Stimulated activated CD4-positive, alpha-beta T cell treated with anti-CD3 and anti-CD28 coated beads, Interleukin-15, amount 100 ng/mL, for 1 hour (primary cell): ENCODE measurements at regions not wholly inside any gene's neighbourhood (a gene's known extent, or its start where the extent isn't known, plus 50 kb on each side); places are given as distances from the start of the nearest gene placed in this dataset.

ENCODE experiments used
- DNase-seq, 2 donors: peaks; one replicate each; pipeline ENCODE4 v3.0.0-alpha.2; 2020; ENCODE audit warnings: low read depth in 1 of 2, low spot score in 1 of 2

DNA sequence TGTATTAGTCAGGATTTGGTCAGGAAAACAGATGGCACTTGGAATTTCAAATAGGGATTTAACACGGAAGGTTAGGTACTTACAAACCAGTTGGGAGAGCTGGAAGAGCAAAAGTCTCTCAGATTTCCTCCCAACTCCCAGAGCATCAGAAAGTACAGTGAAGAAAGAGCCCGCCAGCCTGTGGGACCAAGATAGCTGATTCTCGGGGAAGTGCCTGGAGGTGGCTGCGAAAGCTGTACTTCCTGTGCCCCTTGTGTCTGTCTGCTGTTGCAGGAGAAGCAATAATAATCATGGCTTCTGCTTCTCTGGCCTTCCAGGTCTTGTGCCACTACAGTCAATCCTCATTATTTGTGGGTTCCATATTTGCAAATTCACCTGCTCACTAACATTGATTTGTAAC is 221.0 kb upstream of the BCOR start:
- DNase-seq = no peak

- DNase-seq = no peak
These were observed 220.3 kb upstream of the BCOR start for GRCh38 chrX:40318076-40318475.

- DNase-seq = no peak
These were observed 218.7 kb upstream of the BCOR start for GRCh38 chrX:40316502-40316901.

DNA sequence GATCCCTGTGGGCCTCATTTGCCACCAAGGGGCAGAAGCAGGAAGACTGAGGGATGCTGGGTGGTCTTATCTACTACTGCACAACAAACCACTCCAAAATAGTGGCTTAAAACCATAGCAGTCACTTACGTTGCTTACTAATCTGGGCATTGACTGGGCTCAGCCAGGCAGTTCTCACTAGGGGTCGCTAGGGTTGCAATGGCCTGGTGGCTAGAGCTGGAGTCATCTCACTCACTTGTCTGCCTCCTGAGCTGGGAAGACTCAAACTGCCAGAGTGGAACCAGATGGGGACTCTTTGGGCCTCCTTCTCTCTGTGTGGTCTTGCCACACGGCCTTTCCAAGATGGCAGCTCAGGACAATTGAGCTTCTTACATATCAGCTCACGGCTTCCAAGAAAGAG is 216.3 kb upstream of the BCOR start:
- DNase-seq = no peak

- DNase-seq = no peak
These were observed 215.5 kb upstream of the BCOR start for GRCh38 chrX:40313269-40313668.

DNA sequence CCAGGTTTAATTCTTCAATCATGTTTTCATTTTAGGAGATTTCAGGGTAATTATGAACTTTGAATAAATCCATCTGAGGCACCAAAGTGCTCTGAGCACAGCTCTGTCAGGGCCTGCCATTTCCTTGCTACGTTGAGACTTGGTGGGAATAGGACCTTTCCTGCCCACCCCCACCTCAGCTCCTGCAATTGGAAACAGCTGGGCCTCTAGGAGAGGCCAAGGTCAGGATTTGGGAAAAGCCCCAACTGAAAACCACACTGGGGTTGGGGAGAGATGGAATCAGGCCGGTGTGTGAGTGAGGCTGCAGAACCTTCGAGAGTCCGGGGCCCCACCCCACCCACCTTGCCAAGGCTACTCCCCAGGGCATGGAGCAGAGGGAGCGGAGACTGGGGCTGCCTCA is 212.7 kb upstream of the BCOR start:
- no peak for DNase-seq

- no peak for DNase-seq
These were observed 212.3 kb upstream of the BCOR start for GRCh38 chrX:40310016-40310415.

GRCh38 chrX:40307871-40308270 is 210.1 kb upstream of the BCOR start:
- no peak for DNase-seq

GRCh38 chrX:40304115-40304514 is 206.4 kb upstream of the BCOR start:
- no peak for DNase-seq

DNA sequence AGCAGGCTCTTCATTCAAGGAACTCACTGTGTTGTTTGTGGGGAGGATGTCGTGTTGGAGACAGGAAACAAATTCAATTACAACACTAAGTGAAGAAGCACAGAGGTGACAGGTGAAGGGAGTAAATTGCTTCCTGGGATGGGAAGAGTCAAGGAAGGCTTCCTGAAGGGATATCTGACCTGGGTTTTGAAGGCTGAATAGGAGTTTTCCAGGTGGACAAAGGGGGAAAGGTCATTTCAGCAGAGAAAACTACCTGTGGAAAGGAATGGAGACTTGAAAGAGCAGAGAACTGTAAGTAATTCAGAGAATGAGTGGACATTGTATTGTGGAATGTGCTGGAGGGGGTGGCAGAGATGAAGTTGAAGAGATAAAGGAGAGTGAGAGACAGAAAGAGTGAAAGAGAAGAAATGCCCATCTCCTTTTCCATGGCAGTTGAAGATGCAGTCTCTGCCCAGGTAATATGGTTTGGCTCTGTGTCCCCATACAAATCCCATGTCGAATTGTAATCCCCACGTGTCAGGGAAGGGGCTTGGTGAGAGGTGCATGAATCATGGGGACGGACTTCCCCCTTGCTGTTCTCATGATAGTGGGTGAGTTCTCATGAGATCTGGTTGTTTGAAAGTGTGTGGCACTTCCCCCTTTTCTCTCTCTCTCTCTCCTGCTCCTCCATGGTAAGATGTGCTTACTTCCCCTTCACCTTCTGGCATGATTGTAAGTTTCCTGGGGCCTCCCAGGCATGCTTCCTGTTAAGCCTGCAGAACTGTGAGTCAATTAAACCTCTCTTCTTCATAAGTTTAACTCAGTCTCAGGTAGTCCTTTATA is 205.7 kb upstream of the BCOR start:
- DNase-seq = no peak

DNA sequence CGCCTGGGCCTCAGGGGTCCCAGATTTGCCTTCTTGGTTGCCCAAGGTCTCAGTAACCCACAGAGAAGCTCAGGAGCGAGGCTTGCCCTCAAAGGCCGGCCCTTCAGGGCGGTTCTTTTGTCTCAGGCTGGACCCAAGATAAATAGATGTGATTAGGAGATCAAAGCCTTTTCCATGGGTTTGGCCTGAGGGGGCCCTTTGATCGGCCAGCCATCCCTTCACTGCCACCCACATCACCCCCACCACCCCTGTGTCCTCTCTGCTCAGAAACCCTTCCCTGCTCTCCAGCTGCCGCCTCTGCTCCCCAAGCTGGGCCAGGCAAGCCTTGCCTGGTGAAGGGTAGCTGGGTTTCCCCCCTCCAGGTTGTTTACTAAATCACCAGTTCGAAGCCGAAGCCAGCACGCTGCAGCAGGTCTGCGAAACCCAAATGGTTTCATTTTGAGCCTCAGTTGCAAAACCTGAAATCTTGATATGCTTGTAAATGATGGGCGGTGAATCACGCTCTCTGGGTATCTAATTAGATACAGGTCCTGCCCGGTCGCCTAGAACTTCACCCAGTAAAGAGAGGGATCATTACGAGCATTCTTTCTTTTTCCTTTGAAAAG is 202.6 kb upstream of the BCOR start:
- DNase-seq = no peak

- DNase-seq = no peak
These were observed 201.9 kb upstream of the BCOR start for GRCh38 chrX:40299641-40300046.

GRCh38 chrX:40298572-40299479 is 201.1 kb upstream of the BCOR start:
- DNase-seq = no peak

DNA sequence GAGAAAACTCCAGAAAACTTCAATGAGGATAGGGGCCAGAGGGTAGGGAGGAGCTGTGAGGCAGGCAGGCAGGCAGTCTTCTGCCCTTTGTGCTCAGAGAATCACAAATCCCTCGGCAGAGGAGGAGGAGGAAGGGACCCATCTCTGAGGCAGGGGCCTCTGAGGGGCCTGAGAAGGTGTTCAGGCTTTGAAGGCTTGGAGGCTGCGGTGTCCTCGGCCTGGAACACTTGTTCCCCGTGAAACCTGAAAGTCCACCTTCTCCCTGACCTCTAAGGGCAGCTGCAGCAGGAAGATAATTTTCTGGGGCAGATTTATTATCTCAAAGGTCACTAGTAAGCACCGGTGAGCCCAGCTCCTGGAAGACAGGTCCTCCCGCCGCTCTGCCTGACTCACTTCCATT is 200.3 kb upstream of the BCOR start:
- no peak for DNase-seq

DNA sequence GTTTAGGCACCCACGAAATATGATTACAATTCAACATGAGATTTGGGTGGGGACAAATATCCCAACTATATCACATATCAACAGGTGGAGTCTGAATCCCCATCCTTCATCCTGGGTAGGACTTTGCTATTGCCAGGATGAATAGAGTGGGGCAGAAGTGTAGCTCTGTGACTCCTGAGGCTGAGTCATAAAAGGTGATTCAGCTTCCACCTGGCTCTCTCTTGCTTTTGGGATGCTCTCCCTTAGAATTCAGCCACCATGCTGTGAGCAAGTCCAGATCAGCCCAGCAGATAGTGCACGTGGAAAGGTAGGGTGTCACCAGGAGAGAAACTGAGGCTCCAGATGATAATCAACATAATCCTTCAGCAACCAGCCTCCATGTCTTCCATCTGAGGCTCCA is 193.8 kb upstream of the BCOR start:
- DNase-seq = no peak

GRCh38 chrX:40290517-40290916 is 192.8 kb upstream of the BCOR start:
- no peak for DNase-seq

DNA sequence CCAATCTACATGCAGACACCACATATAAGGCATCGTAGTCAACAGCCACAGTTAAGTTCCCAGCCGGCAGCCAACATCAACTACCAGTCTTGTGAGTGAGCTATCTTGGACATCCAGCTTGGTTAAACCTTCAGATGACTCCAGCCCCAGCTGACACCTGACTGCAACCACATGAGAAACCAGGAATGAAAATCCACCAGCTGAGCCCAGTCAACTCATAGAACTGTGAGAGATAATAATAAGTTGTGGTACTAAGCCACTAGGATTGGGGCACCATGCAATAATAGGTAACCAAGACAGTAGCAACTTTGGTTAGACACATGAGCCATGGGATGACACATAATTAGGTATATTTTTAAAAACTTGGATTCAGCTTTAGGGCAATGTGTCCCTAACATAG is 188.1 kb upstream of the BCOR start:
- DNase-seq = no peak

DNA sequence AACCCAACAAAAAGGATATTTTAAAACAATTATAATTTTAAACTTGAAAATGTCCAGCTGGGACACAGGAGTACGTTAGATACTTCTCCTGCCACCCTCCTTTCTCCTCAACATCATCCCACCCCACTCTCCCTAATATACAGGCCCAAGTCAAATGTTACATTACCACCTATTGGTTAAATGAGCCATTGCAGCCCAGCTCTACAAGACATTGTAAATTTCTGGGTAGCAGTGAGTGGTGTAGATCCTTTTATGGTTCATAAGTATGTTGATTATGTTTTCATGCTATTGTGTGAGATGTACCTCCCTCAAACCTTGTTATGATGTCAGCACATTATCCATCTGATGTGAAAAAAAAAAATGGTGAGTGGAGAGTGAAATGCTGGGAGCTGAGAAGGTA is 187.1 kb upstream of the BCOR start:
- DNase-seq = no peak

- no peak for DNase-seq
These were observed 186.2 kb upstream of the BCOR start for GRCh38 chrX:40283981-40284380.

- DNase-seq = no peak
These were observed 185.3 kb upstream of the BCOR start for GRCh38 chrX:40282946-40283660.

- no peak for DNase-seq
These were observed 184.6 kb upstream of the BCOR start for GRCh38 chrX:40282348-40282747.
